ENCODE measurements at regions not wholly inside any gene's neighbourhood (a gene's known extent, or its start where the extent isn't known, plus 50 kb on each side); places are given as distances from the start of the nearest gene placed in this dataset.
A peak's percentile ranks its signal among the peaks of the same experiment; 100 is the strongest.

- TF ChIP-seq ZNF362 (CRISPR knock-in tag; IDR thresholded peaks at IDR 0.05; ENCODE audit: borderline replicate concordance), result no peak
- TF ChIP-seq CERS6 (CRISPR knock-in tag; IDR thresholded peaks at IDR 0.05), result no peak
These were observed 190.8 kb upstream of the BMP2 start (continued) for GRCh38 chr20:6576726-6577125.

GRCh38 chr20:6575912-6576401, 191.5 kb upstream of the BMP2 start:
- H3K4me1 ChIP-seq (ENCODE audit: insufficient read depth, low read length), result peaks cover 10% of the 10 kb centered on the region
- no peaks in the 10 kb centered on the region for H3K27me3 ChIP-seq (ENCODE audit: control insufficient read depth in 1 of 2, insufficient read depth in 2 of 2, low read length in 2 of 2)
- H3K9ac ChIP-seq (ENCODE audit: insufficient read depth, low read depth, low read length), result no peak overlapping the region
- WGBS (ENCODE audit: low lambda C conversion rate), result 2% methylated on average over 7 of the region's 7 CpGs
- H3K4me2 ChIP-seq (ENCODE audit: low read depth, low read length), result no peak overlapping the region
- intact Hi-C loops (cut with micrococcal nuclease; ENCODE audit: unreplicated experiment) (no loop called here), in situ Hi-C loops (cut with HindIII; ENCODE audit: extremely low pct_ligation_motif_present, low pct_unique_long_range_greater_than_20kb) (no loop called here)
- H3K79me2 ChIP-seq (ENCODE audit: insufficient read depth, low read length), result no peaks in the 10 kb centered on the region
- no TSS peak for BruUV-seq (replicated peaks)
- no peak overlapping the region for H2AFZ ChIP-seq (ENCODE audit: low read length)
- no peak overlapping the region for H3K27ac ChIP-seq (ENCODE audit: extremely low read length, insufficient read depth, low read length)
- CTCF ChIA-PET (ENCODE audit: low intra/inter-chr PET ratio, low total read pairs), result no interaction called here
- peak; percentile 71 for ATAC-seq
- H4K20me1 ChIP-seq (ENCODE audit: insufficient read depth, low read length), result no peaks in the 10 kb centered on the region
- POLR2A ChIA-PET, result no interaction called here
- H3K9me3 ChIP-seq (ENCODE audit: low read length), result no peaks in the 10 kb centered on the region
- DNase-seq (ENCODE audit: low spot score), result peak; percentile 52
- no peaks in the 10 kb centered on the region for H3K36me3 ChIP-seq (replicated peaks in 1 of 2; ENCODE audit: control insufficient read depth in 1 of 2, insufficient read depth in 2 of 2, low read length in 2 of 2)
- FAIRE-seq, result no peak
- H3K4me3 ChIP-seq (replicated peaks in 1 of 3; ENCODE audit: insufficient read depth in 1 of 3, low read depth in 2 of 3, low read length in 3 of 3), result no peak overlapping the region
- 0 out of 2 replicates have a peak, but pooled peaks have one; percentile 18 for TF ChIP-seq ARID5B (CRISPR knock-in tag; IDR thresholded peaks at IDR 0.05)
- TF ChIP-seq ATF3 (CRISPR knock-in tag; IDR thresholded peaks at IDR 0.05), result no peak
- TF ChIP-seq ZGPAT (CRISPR knock-in tag; IDR thresholded peaks at IDR 0.05), result no peak
- TF ChIP-seq AKAP8 (CRISPR knock-in tag; IDR thresholded peaks at IDR 0.05), result no peak
- TF ChIP-seq ZHX1 (CRISPR knock-in tag; IDR thresholded peaks at IDR 0.05; ENCODE audit: low read depth), result no peak
